Adrenal gland (tissue), 9 donors: ENCODE measurements at regions not wholly inside any gene's neighbourhood (a gene's known extent, or its start where the extent isn't known, plus 50 kb on each side); places are given as distances from the start of the nearest gene placed in this dataset.

Source experiments
- DNase-seq, 7 donors: peaks; one replicate each; pipeline ENCODE4 v3.0.0-alpha.2; 2019 to 2020
- H3K27ac ChIP-seq, 5 donors: fragments of 200-600 bp; sonication (generic) in 4 of 5; 1 replicate in 3 of 5; 2 replicates in 2 of 5; pipeline versions ENCODE4 v1.5.1 to v1.8.0; 2016 to 2020; ENCODE audit warnings: mild to moderate bottlenecking in 1 of 5
- H3K27me3 ChIP-seq: fragments of 200-600 bp; 2 replicates; pipeline ENCODE4 v1.8.0; 2021
- H3K36me3 ChIP-seq, 2 donors: fragments of 200-600 bp; replicated peaks in 1 of 2; 1 replicate in 1 of 2; 2 replicates in 1 of 2; pipeline versions ENCODE4 v1.5.1 to v1.8.0; 2018 to 2022
- H3K4me1 ChIP-seq, 2 donors: fragments of 200-600 bp; replicated peaks in 1 of 2; 1 replicate in 1 of 2; 2 replicates in 1 of 2; pipeline versions ENCODE4 v1.5.1 to v1.8.0; 2018 to 2021
- H3K4me3 ChIP-seq, 4 donors: fragments of 200-600 bp; sonication (generic) in 3 of 4; one replicate each; pipeline ENCODE4 v1.5.1; 2016 to 2018
- H3K9me3 ChIP-seq, 3 donors: fragments of 200-600 bp; sonication (generic) in 1 of 3; replicated peaks in 1 of 3; 1 replicate in 2 of 3; 2 replicates in 1 of 3; pipeline versions ENCODE4 v1.5.1 to v1.8.0; 2016 to 2021
- POLR2A ChIP-seq, 2 donors: fragments of 450-650 bp; IDR thresholded peaks; one replicate each; pipeline ENCODE4 v1.6.1; 2017; ENCODE audit warnings: antibody characterized with exemption in 2 of 2, mild to moderate bottlenecking in 2 of 2, moderate library complexity in 1 of 2
- WGBS, 4 donors: extraction: QIAGEN DNeasy Blood & Tissue Kit in 2 of 4; methylation state at CpG; one replicate each; pipeline versions ENCODE4 v1.1.5 to v1.1.7; 2013 to 2017; 5-methylcytosine and 5-hydroxymethylcytosine counted together
- intact Hi-C, 2 donors: fragments of 100-400 bp; cut with DNase I; formaldehyde crosslinking; loops; one replicate each; pipeline versions ENCODE4 v1.14.1 to v1.15.0; 2022 to 2023
- TF ChIP-seq, protein P1 (sequence below), 6 experiments: fragments of 450-650 bp in 4 of 6; fragments of 200-600 bp in 2 of 6; sonication (generic) in 1 of 6; IDR thresholded peaks; 1 replicate in 5 of 6; 2 replicates in 1 of 6; pipeline versions ENCODE4 v1.5.1 to v1.8.0; 2016 to 2021; ENCODE audit warnings: antibody characterized with exemption in 6 of 6, mild to moderate bottlenecking in 2 of 6, moderate library complexity in 1 of 6
- donor health status: healthy with polysubstance abuse.
- donor health status: Bipolar disorder and iron deficiency.
- donor health status: DM: yes; HTN: yes; CAD: no.
- donor health status: DM: no; HTN: no; CAD: no.
- donor health status: DM: no; HTN: no; CAD: no.

DNA sequence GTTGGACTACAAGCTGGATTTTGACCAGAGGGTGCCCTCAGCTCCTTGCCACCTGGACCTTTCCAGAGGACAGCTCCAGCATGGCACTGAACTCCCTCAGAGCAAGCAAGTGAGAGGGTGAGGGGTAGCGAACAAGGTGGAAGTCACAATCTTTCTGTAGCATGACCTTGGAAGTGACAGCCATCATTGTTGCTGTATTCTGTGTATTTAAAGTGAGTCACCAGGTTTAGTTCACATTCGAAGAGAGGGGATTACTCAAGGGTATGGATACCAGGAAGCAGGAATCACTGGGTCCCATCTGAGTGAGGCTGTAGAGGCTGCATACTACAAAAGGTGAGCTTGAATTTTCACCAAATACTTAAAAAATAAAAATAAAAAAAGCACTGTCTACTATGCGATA lies 280.0 kb upstream of the SPTLC3 start:
- intact Hi-C loops, result no loop called here
- WGBS, 4 donors, result 50 to 75% (median 63%) methylated on average over 3 of the region's 3 CpGs
- Histone ChIP-seq H3K4me3 (no peak overlapping the region), H3K27me3 (no peaks in the 10 kb centered on the region), H3K27ac (no peak overlapping the region), H3K4me1 (no peaks in the 10 kb centered on the region), H3K9me3 (no peaks in the 10 kb centered on the region), H3K36me3 (no peaks in the 10 kb centered on the region)
- TF ChIP-seq POLR2A (IDR thresholded peaks at IDR 0.05), result no peak
- TF ChIP-seq, protein P1, sequence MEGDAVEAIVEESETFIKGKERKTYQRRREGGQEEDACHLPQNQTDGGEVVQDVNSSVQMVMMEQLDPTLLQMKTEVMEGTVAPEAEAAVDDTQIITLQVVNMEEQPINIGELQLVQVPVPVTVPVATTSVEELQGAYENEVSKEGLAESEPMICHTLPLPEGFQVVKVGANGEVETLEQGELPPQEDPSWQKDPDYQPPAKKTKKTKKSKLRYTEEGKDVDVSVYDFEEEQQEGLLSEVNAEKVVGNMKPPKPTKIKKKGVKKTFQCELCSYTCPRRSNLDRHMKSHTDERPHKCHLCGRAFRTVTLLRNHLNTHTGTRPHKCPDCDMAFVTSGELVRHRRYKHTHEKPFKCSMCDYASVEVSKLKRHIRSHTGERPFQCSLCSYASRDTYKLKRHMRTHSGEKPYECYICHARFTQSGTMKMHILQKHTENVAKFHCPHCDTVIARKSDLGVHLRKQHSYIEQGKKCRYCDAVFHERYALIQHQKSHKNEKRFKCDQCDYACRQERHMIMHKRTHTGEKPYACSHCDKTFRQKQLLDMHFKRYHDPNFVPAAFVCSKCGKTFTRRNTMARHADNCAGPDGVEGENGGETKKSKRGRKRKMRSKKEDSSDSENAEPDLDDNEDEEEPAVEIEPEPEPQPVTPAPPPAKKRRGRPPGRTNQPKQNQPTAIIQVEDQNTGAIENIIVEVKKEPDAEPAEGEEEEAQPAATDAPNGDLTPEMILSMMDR (IDR thresholded peaks at IDR 0.05), result no peak
- DNase-seq, result no peak

DNA sequence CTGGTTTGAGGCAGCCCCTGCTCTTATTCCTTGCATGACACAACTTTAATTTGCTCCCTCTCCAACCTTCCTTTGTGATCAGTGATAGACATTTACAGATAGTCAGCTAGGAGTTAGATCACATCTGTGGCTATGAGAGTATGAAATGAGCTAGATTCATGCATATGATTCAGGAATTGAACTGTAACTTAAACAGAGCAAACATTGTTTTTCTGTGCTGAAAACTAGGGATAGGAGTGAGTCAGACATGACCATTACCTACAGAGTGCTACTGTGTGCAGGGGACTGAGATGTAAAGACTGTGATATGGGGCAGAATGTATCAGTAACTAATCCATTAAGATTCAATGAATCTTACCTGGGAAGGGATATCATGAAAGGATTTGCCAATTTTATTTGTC lies 279.4 kb upstream of the SPTLC3 start:
- no peak overlapping the region for H3K27ac ChIP-seq
- intact Hi-C loops, result no loop called here
- no peak overlapping the region for H3K4me3 ChIP-seq
- H3K9me3 ChIP-seq, result no peaks in the 10 kb centered on the region
- H3K27me3 ChIP-seq, result no peaks in the 10 kb centered on the region
- no peaks in the 10 kb centered on the region for H3K4me1 ChIP-seq
- no peak for DNase-seq
- TF ChIP-seq, protein P1 (IDR thresholded peaks at IDR 0.05), result no peak
- no peak for TF ChIP-seq POLR2A (IDR thresholded peaks at IDR 0.05)
- no peaks in the 10 kb centered on the region for H3K36me3 ChIP-seq

DNA sequence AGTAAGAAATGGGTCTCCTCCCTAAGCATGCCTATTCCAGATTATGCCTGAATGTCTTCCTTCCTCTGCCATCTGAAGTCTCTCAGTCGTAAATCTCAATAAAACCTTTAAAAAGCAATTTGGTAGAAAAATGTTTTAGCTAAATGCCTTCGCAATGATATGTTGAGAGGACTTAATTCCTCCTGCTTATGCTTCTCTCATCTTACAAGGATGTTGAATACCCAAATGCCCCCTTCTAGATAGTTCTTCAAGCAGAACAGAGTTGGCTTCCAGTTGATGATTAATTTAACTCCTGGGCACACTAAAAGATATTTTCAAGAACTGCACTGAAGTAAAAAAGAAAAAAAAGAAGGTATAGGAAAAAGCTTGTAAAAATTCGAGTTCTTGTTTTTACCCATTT lies 275.0 kb upstream of the SPTLC3 start:
- no peaks in the 10 kb centered on the region for H3K27me3 ChIP-seq
- H3K4me3 ChIP-seq, result no peak overlapping the region
- intact Hi-C loops, result no loop called here
- H3K27ac ChIP-seq, result no peak overlapping the region
- no peaks in the 10 kb centered on the region for H3K4me1 ChIP-seq
- no peaks in the 10 kb centered on the region for H3K9me3 ChIP-seq
- no peak for DNase-seq
- H3K36me3 ChIP-seq, result no peaks in the 10 kb centered on the region
- 55 to 71% (median 62%) methylated on average over 3 of the region's 3 CpGs for WGBS, 4 donors
- TF ChIP-seq, protein P1 (IDR thresholded peaks at IDR 0.05), result no peak

DNA sequence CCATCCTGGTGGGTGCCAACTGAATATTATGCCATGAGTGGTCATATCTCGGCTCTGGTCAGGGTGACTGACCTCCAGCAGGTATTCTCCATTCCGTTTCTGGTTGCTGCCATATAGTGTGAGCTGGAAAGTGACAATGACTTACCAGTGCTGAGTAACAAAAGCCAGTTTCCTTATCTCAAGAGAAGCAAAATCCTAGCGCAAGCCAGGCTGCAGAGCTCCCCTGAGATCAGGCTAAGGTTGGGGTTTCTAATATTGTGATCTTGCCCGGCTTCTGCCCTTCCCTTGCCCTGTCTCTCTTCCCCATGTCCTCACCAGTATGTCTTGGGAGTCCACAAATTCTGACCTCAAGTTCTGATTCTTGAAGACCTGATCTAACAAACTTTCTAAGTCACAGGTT lies 271.3 kb upstream of the SPTLC3 start:
- Histone ChIP-seq H3K36me3 (no peaks in the 10 kb centered on the region), H3K4me1 (no peaks in the 10 kb centered on the region), H3K27me3 (no peaks in the 10 kb centered on the region), H3K9me3 (no peaks in the 10 kb centered on the region), H3K4me3 (no peak overlapping the region), H3K27ac (no peak overlapping the region)
- no peak for DNase-seq
- TF ChIP-seq POLR2A (IDR thresholded peaks at IDR 0.05), result no peak
- TF ChIP-seq, protein P1 (IDR thresholded peaks at IDR 0.05), result no peak
- whole genome bisulfite sequencing, 4 donors, result 66 to 84% (median 76%) methylated on average over 4 of the region's 4 CpGs
- intact Hi-C loops, result no loop called here
